ENCODE measurements at regions not wholly inside any gene's neighbourhood (a gene's known extent, or its start where the extent isn't known, plus 50 kb on each side); places are given as distances from the start of the nearest gene placed in this dataset.

DNA sequence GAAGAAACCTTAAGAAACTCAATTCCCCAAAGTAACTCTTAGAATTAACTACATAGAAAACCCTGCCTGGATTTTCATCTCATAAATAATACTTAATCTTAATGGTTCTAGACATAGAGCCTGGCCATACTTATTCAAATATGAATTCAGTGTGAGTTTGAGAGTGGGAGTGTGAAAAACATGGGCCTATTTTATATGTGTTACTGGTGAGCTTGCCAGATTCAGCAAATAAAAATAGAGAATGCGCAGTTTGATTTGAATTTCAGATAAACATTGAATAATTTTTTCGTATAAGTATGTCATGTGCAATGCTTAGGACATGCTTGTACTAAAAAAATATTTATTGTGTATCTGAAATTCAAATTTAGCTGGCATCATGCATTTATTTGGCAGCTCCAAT lies 473.9 kb upstream of the FZD8 start:
- Histone ChIP-seq H3K36me3 (ENCODE audit: low read depth) (no peaks in the 10 kb centered on the region), H3K27me3 (ENCODE audit: insufficient read depth, low read depth) (peaks cover 6% of the 10 kb centered on the region; the same call in 1 of the 2 replicates), H3K79me2 (ENCODE audit: low read depth) (no peaks in the 10 kb centered on the region), H3K27ac (no peak overlapping the region), H3K9me3 (ENCODE audit: insufficient read depth, low read depth) (no peaks in the 10 kb centered on the region), H4K20me1 (ENCODE audit: insufficient read depth) (no peaks in the 10 kb centered on the region), H3K4me2 (no peak overlapping the region), H3K9me2 (ENCODE audit: insufficient read depth) (no peaks in the 10 kb centered on the region), H3K4me3 (no peak overlapping the region), H3F3A (ENCODE audit: insufficient read depth, low read depth) (no peaks in the 10 kb centered on the region), H3K4me1 (replicated peaks; ENCODE audit: insufficient read depth) (no peaks in the 10 kb centered on the region), H2AFZ (no peak overlapping the region)
- no TSS peak for BruUV-seq (replicated peaks)
- ChIA-PET POLR2A (ENCODE audit: unreplicated experiment) (no interaction called here), CTCF (no interaction called here)
- intact Hi-C loops (cut with micrococcal nuclease; ENCODE audit: unreplicated experiment) = no loop called here
- DNase-seq = no peak
- TF ChIP-seq EZH2 (IDR thresholded peaks at IDR 0.05; ENCODE audit: low read depth) = no peak
- TF ChIP-seq, protein P1, sequence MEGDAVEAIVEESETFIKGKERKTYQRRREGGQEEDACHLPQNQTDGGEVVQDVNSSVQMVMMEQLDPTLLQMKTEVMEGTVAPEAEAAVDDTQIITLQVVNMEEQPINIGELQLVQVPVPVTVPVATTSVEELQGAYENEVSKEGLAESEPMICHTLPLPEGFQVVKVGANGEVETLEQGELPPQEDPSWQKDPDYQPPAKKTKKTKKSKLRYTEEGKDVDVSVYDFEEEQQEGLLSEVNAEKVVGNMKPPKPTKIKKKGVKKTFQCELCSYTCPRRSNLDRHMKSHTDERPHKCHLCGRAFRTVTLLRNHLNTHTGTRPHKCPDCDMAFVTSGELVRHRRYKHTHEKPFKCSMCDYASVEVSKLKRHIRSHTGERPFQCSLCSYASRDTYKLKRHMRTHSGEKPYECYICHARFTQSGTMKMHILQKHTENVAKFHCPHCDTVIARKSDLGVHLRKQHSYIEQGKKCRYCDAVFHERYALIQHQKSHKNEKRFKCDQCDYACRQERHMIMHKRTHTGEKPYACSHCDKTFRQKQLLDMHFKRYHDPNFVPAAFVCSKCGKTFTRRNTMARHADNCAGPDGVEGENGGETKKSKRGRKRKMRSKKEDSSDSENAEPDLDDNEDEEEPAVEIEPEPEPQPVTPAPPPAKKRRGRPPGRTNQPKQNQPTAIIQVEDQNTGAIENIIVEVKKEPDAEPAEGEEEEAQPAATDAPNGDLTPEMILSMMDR (conservative IDR thresholded peaks at IDR 0.05) = no peak

DNA sequence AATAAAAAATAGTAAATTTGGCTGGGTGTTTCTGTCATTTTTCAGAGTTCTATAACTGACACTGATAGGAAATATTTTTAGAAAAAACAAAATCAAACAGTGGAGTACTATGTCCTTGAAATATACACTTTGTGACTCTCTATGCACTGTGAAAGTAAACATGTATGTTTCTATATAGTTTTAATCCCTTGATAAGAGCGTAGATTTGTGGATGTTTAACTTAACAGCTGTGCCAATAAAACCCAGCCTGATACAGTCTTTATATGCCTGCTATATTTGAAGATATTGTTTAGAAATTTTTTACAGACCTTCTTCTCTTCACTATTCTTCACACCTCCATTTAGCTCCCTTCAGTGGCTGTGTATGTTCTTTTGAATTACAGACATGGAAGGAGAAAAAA lies 473.3 kb upstream of the FZD8 start:
- H3K4me1 ChIP-seq (replicated peaks; ENCODE audit: insufficient read depth) = no peaks in the 10 kb centered on the region
- H2AFZ ChIP-seq = no peak overlapping the region
- CTCF ChIA-PET = no interaction called here
- no TSS peak for BruUV-seq (replicated peaks)
- no peak overlapping the region for H3K4me2 ChIP-seq
- DNase-seq = no peak
- no peaks in the 10 kb centered on the region for H3K9me3 ChIP-seq (ENCODE audit: insufficient read depth, low read depth)
- POLR2A ChIA-PET (ENCODE audit: unreplicated experiment) = no interaction called here
- intact Hi-C loops (cut with micrococcal nuclease; ENCODE audit: unreplicated experiment) = no loop called here
- TF ChIP-seq, protein P1 (conservative IDR thresholded peaks at IDR 0.05) = no peak
- TF ChIP-seq EZH2 (IDR thresholded peaks at IDR 0.05; ENCODE audit: low read depth) = no peak
- no peaks in the 10 kb centered on the region for H3K36me3 ChIP-seq (ENCODE audit: low read depth)
- no peak overlapping the region for H3K27ac ChIP-seq
- H3K9me2 ChIP-seq (ENCODE audit: insufficient read depth) = no peaks in the 10 kb centered on the region
- no peaks in the 10 kb centered on the region for H4K20me1 ChIP-seq (ENCODE audit: insufficient read depth)
- peaks cover 6% of the 10 kb centered on the region; the same call in 1 of the 2 replicates for H3K27me3 ChIP-seq (ENCODE audit: insufficient read depth, low read depth)
- no peaks in the 10 kb centered on the region for H3K79me2 ChIP-seq (ENCODE audit: low read depth)
- H3K4me3 ChIP-seq = no peak overlapping the region
- H3F3A ChIP-seq (ENCODE audit: insufficient read depth, low read depth) = no peaks in the 10 kb centered on the region

DNA sequence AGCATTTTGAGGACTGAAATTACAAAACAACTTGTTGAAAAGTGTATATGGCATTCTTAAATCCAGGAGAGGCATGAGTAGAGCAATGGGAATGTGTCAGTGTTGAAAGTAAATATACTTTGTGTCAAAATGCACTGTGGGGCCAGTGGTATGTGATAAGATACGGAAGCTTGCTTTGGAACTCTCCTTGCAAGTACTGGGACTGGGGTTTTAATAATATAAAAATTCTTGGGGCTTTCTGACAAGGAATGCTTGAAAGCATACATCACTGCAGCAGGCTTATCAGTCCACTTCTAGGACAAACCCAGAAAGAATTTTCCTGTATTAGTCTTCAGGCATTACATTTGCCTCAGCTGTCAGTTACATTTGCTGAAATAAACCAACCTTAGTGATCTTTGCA lies 472.8 kb upstream of the FZD8 start:
- no peak for DNase-seq
- no peak overlapping the region for H3K4me2 ChIP-seq
- no peaks in the 10 kb centered on the region for H3K9me3 ChIP-seq (ENCODE audit: insufficient read depth, low read depth)
- H3K9me2 ChIP-seq (ENCODE audit: insufficient read depth) = no peaks in the 10 kb centered on the region
- ChIA-PET CTCF (no interaction called here), POLR2A (ENCODE audit: unreplicated experiment) (no interaction called here)
- no peak overlapping the region for H3K4me3 ChIP-seq
- no peaks in the 10 kb centered on the region for H3K36me3 ChIP-seq (ENCODE audit: low read depth)
- no peak overlapping the region for H3K27ac ChIP-seq
- peaks cover 6% of the 10 kb centered on the region; the same call in 1 of the 2 replicates for H3K27me3 ChIP-seq (ENCODE audit: insufficient read depth, low read depth)
- H3F3A ChIP-seq (ENCODE audit: insufficient read depth, low read depth) = no peaks in the 10 kb centered on the region
- TF ChIP-seq EZH2 (IDR thresholded peaks at IDR 0.05; ENCODE audit: low read depth) = no peak
- TF ChIP-seq, protein P1 (conservative IDR thresholded peaks at IDR 0.05) = no peak
- no peaks in the 10 kb centered on the region for H4K20me1 ChIP-seq (ENCODE audit: insufficient read depth)
- intact Hi-C loops (cut with micrococcal nuclease; ENCODE audit: unreplicated experiment) = no loop called here
- no peaks in the 10 kb centered on the region for H3K4me1 ChIP-seq (replicated peaks; ENCODE audit: insufficient read depth)
- H3K79me2 ChIP-seq (ENCODE audit: low read depth) = no peaks in the 10 kb centered on the region
- no peak overlapping the region for H2AFZ ChIP-seq
- no TSS peak for BruUV-seq (replicated peaks)
